Osteocyte (in vitro differentiated cells): ENCODE measurements at regions not wholly inside any gene's neighbourhood (a gene's known extent, or its start where the extent isn't known, plus 50 kb on each side); places are given as distances from the start of the nearest gene placed in this dataset.

Source experiments
- DNase-seq: peaks from one replicate; pipeline ENCODE4 v3.0.0; 2021; ENCODE audit warnings: mixed read lengths; ENCODE audit not compliant: unreplicated experiment; ENCODE audit errors: extremely low spot score
- H3K27ac Mint-ChIP-seq: one replicate; pipeline ENCODE4 v1.8.0; 2021; ENCODE audit warnings: mild to moderate bottlenecking, mixed read lengths; ENCODE audit not compliant: unreplicated experiment
- H3K27me3 Mint-ChIP-seq: one replicate; pipeline ENCODE4 v1.8.0; 2021; ENCODE audit warnings: mixed read lengths; ENCODE audit not compliant: unreplicated experiment
- H3K36me3 Mint-ChIP-seq: one replicate; pipeline ENCODE4 v1.8.0; 2021; ENCODE audit warnings: mixed read lengths; ENCODE audit not compliant: unreplicated experiment
- H3K4me1 Mint-ChIP-seq: one replicate; pipeline ENCODE4 v1.8.0; 2021; ENCODE audit warnings: mixed read lengths; ENCODE audit not compliant: unreplicated experiment
- H3K4me3 Mint-ChIP-seq: one replicate; pipeline ENCODE4 v1.8.0; 2021; ENCODE audit warnings: mild to moderate bottlenecking, moderate library complexity, mixed read lengths; ENCODE audit not compliant: unreplicated experiment
- H3K9me3 Mint-ChIP-seq: one replicate; pipeline ENCODE4 v1.8.0; 2021; ENCODE audit warnings: mixed read lengths; ENCODE audit not compliant: unreplicated experiment
- CTCF ChIP-seq: fragments of 200-600 bp; sonication (generic); IDR thresholded peaks from 2 replicates; pipeline ENCODE4 v1.5.0; 2021; ENCODE audit warnings: antibody characterized with exemption, mild to moderate bottlenecking, moderate library complexity

DNA sequence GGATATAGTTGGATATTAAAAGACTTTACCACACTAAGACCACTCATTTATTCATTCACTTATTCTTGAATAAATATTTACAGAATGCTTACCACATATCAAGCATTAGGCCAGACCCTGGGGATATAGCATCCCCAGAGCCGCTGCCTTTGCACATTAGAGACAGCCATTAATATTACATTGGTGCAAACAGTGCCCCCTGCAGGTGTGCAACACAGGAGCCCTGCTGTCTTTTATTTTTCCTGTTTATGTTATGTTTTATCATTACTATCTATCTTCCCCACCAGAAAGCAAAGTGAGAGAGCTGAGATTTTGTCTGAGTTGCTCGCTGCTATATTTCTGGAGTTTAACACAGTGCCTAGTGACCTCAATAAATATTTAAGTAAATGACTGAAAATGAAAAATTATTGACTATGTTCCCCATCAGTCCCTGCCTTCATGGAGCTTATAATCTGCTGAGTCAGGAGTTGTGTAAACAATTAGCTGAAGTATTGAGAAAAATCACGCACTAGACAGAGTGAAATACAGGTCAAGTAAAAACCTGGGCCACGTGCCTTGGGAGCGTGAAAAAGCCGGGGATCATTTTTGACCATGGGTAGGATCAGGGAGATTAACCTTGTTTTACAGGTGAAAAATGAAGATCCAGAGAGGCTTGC lies 301.6 kb downstream of the PCNX1 start:
- Mint-ChIP-seq H3K9me3 (no peaks in the 10 kb centered on the region), H3K36me3 (no peaks in the 10 kb centered on the region), H3K27me3 (peaks cover 29% of the 10 kb centered on the region), H3K4me1 (peaks cover 4% of the 10 kb centered on the region), H3K27ac (no peak overlapping the region), H3K4me3 (no peak overlapping the region)
- no peak for TF ChIP-seq CTCF
- no peak for DNase-seq

GRCh38 chr14:71209888-71210287 lies 302.6 kb downstream of the PCNX1 start:
- no peak overlapping the region for H3K4me3 Mint-ChIP-seq
- no peaks in the 10 kb centered on the region for H3K36me3 Mint-ChIP-seq
- no peak for DNase-seq
- no peak overlapping the region for H3K27ac Mint-ChIP-seq
- no peaks in the 10 kb centered on the region for H3K9me3 Mint-ChIP-seq
- peaks cover 4% of the 10 kb centered on the region for H3K4me1 Mint-ChIP-seq
- H3K27me3 Mint-ChIP-seq, result peaks cover 25% of the 10 kb centered on the region
- TF ChIP-seq CTCF, result no peak

DNA sequence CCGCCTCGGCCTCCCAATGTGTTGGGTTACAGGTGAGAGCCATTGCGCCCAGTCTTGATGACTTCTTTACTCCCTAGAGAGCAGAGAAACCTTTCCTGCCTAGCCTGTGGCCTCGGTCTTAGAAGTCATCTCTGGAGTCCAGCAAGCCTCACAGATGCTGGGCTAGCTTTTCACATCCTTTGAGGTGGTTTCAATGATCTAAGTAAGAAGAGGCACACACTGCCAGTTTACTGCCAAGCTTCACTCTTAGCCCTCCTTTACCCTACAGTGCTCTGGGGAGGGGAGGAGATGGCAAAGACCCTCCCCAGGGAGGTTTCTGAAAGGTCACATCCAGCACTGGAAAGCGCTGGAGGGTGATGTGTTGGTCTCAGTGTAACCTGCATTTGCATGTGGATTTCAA lies 304.8 kb downstream of the PCNX1 start:
- no peak overlapping the region for H3K27ac Mint-ChIP-seq
- H3K4me1 Mint-ChIP-seq, result peaks cover 4% of the 10 kb centered on the region
- no peak overlapping the region for H3K4me3 Mint-ChIP-seq
- no peak for TF ChIP-seq CTCF
- no peaks in the 10 kb centered on the region for H3K36me3 Mint-ChIP-seq
- no peaks in the 10 kb centered on the region for H3K9me3 Mint-ChIP-seq
- DNase-seq, result no peak
- peaks cover 22% of the 10 kb centered on the region for H3K27me3 Mint-ChIP-seq

- no peak overlapping the region for H3K27ac Mint-ChIP-seq
- no peaks in the 10 kb centered on the region for H3K36me3 Mint-ChIP-seq
- no peak for TF ChIP-seq CTCF
- H3K27me3 Mint-ChIP-seq, result peaks cover 22% of the 10 kb centered on the region
- DNase-seq, result no peak
- no peaks in the 10 kb centered on the region for H3K9me3 Mint-ChIP-seq
- H3K4me3 Mint-ChIP-seq, result no peak overlapping the region
- H3K4me1 Mint-ChIP-seq, result peaks cover 4% of the 10 kb centered on the region
Measured at GRCh38 chr14:71212683-71213107, 305.4 kb downstream of the PCNX1 start.

GRCh38 chr14:71214241-71214640 lies 307.0 kb downstream of the PCNX1 start:
- H3K27me3 Mint-ChIP-seq, result peaks cover 22% of the 10 kb centered on the region
- H3K9me3 Mint-ChIP-seq, result no peaks in the 10 kb centered on the region
- TF ChIP-seq CTCF, result no peak

More at GRCh38 chr14:71214241-71214640, 307.0 kb downstream of the PCNX1 start:
- Mint-ChIP-seq H3K4me3 (no peak overlapping the region), H3K27ac (no peak overlapping the region), H3K4me1 (peaks cover 4% of the 10 kb centered on the region), H3K36me3 (no peaks in the 10 kb centered on the region)
- DNase-seq, result no peak
